Stomach (tissue), 4 donors: ENCODE measurements at regions not wholly inside any gene's neighbourhood (a gene's known extent, or its start where the extent isn't known, plus 50 kb on each side); places are given as distances from the start of the nearest gene placed in this dataset.

Source experiments
- POLR2AphosphoS5 ChIP-seq, 3 donors: sonication (generic); formaldehyde crosslinking; IDR thresholded peaks; one replicate each; pipeline ENCODE4 v1.6.1; 2016; ENCODE audit warnings: antibody characterized with exemption in 3 of 3
- TF ChIP-seq, protein P1 (sequence below), 7 experiments: fragments of 450-650 bp in 4 of 7; fragments of 200-600 bp in 3 of 7; sonication (generic) in 3 of 7; IDR thresholded peaks; one replicate each; pipeline ENCODE4 v1.5.1; 2016 to 2019; ENCODE audit warnings: antibody characterized with exemption in 7 of 7, control low read depth in 2 of 7, mild to moderate bottlenecking in 1 of 7

DNA sequence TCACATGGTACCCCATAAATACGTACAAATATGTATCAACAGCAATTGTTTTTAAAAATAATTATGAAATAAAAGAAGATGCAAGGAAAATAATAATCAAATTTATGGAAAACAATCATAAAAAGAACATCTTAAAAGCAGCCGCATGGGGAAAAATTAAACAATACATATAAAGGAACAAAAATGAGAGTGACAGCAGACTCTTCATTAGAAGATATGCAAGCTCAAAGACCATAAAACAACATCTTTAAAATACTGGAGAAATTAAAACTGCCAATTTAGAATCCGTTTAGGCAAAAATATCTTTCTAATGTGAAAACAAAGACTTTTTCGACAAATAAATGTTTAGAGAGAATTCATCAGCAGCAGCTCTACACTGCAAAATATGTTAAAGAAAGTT, 190.6 kb upstream of the C11orf58 start:
- TF ChIP-seq, protein P1, sequence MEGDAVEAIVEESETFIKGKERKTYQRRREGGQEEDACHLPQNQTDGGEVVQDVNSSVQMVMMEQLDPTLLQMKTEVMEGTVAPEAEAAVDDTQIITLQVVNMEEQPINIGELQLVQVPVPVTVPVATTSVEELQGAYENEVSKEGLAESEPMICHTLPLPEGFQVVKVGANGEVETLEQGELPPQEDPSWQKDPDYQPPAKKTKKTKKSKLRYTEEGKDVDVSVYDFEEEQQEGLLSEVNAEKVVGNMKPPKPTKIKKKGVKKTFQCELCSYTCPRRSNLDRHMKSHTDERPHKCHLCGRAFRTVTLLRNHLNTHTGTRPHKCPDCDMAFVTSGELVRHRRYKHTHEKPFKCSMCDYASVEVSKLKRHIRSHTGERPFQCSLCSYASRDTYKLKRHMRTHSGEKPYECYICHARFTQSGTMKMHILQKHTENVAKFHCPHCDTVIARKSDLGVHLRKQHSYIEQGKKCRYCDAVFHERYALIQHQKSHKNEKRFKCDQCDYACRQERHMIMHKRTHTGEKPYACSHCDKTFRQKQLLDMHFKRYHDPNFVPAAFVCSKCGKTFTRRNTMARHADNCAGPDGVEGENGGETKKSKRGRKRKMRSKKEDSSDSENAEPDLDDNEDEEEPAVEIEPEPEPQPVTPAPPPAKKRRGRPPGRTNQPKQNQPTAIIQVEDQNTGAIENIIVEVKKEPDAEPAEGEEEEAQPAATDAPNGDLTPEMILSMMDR (IDR thresholded peaks at IDR 0.05), result no peak
- no peak for TF ChIP-seq POLR2AphosphoS5 (IDR thresholded peaks at IDR 0.05)
